ENCODE measurements at regions not wholly inside any gene's neighbourhood (a gene's known extent, or its start where the extent isn't known, plus 50 kb on each side); places are given as distances from the start of the nearest gene placed in this dataset.

- no peak overlapping the region for H3K4me3 ChIP-seq (ENCODE audit: low read length)
- DNase-seq (ENCODE audit: low read depth): no peak
- TF ChIP-seq CTCF (conservative IDR thresholded peaks at IDR 0.05; ENCODE audit: low read depth, low read length): no peak
Measured at GRCh38 chr5:117262572-117263131, 688.0 kb upstream of the SEMA6A start.

DNA sequence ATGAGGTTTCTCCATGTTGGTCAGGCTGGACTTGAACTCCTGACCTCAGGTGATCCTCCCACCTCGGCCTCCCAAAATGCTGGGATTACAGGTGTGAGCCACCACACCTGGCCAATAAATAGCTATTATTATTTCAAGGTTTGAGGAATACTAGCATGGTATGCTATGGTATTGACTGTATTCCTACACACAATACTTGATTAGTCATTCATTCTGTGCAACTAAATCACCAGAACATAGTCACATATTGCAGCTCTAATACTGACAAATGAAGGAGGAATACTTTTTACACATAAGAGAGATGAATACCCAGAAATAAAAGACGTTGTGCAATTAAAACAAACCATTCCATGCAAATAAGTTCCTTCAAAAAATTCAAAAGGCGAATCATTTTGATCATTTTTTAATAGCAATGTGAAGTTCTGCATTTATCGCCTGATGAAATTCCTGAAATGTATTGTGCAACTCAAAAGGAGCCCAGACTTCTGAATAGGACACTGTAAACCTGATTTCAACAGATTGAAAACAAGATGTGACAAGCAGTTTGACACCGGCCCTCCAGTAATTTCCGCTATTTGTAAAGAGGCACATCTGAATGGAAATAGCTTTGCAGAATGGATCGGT lies 687.4 kb upstream of the SEMA6A start:
- no peak for TF ChIP-seq CTCF (conservative IDR thresholded peaks at IDR 0.05; ENCODE audit: low read depth, low read length)
- DNase-seq (ENCODE audit: low read depth): no peak
- no peak overlapping the region for H3K4me3 ChIP-seq (ENCODE audit: low read length)

DNA sequence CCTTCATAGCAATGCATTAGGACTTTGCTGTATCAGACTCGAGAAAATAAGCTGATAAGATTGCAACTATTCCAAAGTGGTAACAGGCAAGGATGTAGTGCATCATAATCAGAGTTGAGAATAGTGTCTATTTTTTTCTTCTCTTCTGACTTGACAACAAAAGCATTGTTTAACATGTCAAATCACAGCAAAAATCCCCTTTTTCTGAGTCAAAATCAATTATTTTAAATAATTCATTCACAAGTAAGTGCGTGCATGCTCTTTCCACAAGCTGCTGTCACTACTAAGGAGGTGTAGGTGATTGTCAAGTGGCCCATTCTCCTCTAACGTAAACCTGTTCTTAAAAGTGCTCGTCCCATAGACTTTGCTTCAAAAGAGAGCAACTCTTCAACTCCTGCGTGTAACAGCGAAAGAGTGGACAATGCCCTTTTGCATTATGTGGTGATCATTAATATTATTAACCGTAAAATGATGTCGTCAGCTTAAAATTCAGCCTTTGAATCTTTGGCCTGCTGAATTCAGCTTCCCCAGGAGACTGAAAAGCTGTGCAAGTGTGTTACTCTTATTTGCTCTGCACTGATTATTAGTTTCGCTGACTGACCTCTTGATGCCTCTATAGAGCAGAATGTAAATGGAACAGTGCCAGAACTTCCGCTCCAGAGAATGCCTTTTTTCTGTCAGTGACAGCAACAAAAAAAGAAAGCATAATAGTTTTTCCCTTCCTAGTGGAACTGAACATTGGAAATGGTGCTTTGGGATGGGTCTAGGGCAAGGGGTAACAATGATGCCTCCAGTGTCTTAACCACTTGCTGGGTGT lies 680.8 kb upstream of the SEMA6A start:
- TF ChIP-seq CTCF (conservative IDR thresholded peaks at IDR 0.05; ENCODE audit: low read depth, low read length): no peak
- no peak overlapping the region for H3K4me3 ChIP-seq (ENCODE audit: low read length)
- no peak for DNase-seq (ENCODE audit: low read depth)

GRCh38 chr5:117252566-117252965 lies 677.9 kb upstream of the SEMA6A start:
- DNase-seq (ENCODE audit: low read depth): no peak
- TF ChIP-seq CTCF (conservative IDR thresholded peaks at IDR 0.05; ENCODE audit: low read depth, low read length): no peak
- H3K4me3 ChIP-seq (ENCODE audit: low read length): no peak overlapping the region

- no peak for DNase-seq (ENCODE audit: low read depth)
- TF ChIP-seq CTCF (conservative IDR thresholded peaks at IDR 0.05; ENCODE audit: low read depth, low read length): no peak
- no peak overlapping the region for H3K4me3 ChIP-seq (ENCODE audit: low read length)
Measured at GRCh38 chr5:117249086-117249815, 674.6 kb upstream of the SEMA6A start.

- H3K4me3 ChIP-seq (ENCODE audit: low read length): no peak overlapping the region
- DNase-seq (ENCODE audit: low read depth): no peak
- no peak for TF ChIP-seq CTCF (conservative IDR thresholded peaks at IDR 0.05; ENCODE audit: low read depth, low read length)
Measured at GRCh38 chr5:117246424-117246823, 671.8 kb upstream of the SEMA6A start.
